Loucy (cell line): ENCODE measurements at regions not wholly inside any gene's neighbourhood (a gene's known extent, or its start where the extent isn't known, plus 50 kb on each side); places are given as distances from the start of the nearest gene placed in this dataset.

Experiments used
- H2AFZ ChIP-seq: fragments of 200-600 bp; sonication (generic); 2 replicates; pipeline ENCODE4 v1.6.0; 2016; ENCODE audit warnings: antibody characterized with exemption, mild to moderate bottlenecking, low read length, moderate library complexity
- H3F3A ChIP-seq: fragments of 200-600 bp; 2 replicates; pipeline ENCODE4 v1.6.0; 2016; ENCODE audit warnings: antibody characterized with exemption, low read depth, mild to moderate bottlenecking
- H3K27me3 ChIP-seq: fragments of 200-600 bp; sonication (generic); 2 replicates; pipeline ENCODE4 v1.6.1; 2014; ENCODE audit warnings: low read length, mild to moderate bottlenecking; ENCODE audit not compliant: insufficient read depth, poor library complexity, severe bottlenecking
- H3K36me3 ChIP-seq: fragments of 200-600 bp; sonication (generic); 2 replicates; pipeline ENCODE4 v1.6.1; 2016; ENCODE audit warnings: low read length; ENCODE audit not compliant: insufficient read depth
- H3K4me1 ChIP-seq: fragments of 200-600 bp; sonication (generic); 2 replicates; pipeline ENCODE4 v1.5.1; 2014; ENCODE audit warnings: low read length, mild to moderate bottlenecking; ENCODE audit not compliant: insufficient read depth, poor library complexity, severe bottlenecking
- H3K4me2 ChIP-seq: fragments of 200-600 bp; sonication (generic); 2 replicates; pipeline ENCODE4 v1.6.0; 2014; ENCODE audit warnings: antibody characterized with exemption, low read length, low read depth, mild to moderate bottlenecking; ENCODE audit not compliant: poor library complexity, severe bottlenecking
- H3K4me3 ChIP-seq: fragments of 200-600 bp; sonication (generic); 2 replicates; pipeline ENCODE4 v1.5.1; 2014; ENCODE audit warnings: low read length, mild to moderate bottlenecking, mixed read lengths; ENCODE audit not compliant: poor library complexity, severe bottlenecking
- H3K79me2 ChIP-seq: fragments of 200-600 bp; sonication (generic); 2 replicates; pipeline ENCODE4 v1.6.1; 2014; ENCODE audit warnings: low read length; ENCODE audit not compliant: insufficient read depth
- H3K9ac ChIP-seq: fragments of 200-600 bp; sonication (generic); 2 replicates; pipeline ENCODE4 v1.6.0; 2014; ENCODE audit warnings: mild to moderate bottlenecking, low read depth, low read length, moderate library complexity; ENCODE audit not compliant: poor library complexity, severe bottlenecking
- H3K9me2 ChIP-seq: fragments of 200-600 bp; sonication (generic); replicated peaks from 2 replicates; pipeline ENCODE4 v1.6.1; 2016; ENCODE audit warnings: low read depth, low read length, mixed read lengths
- H3K9me3 ChIP-seq: fragments of 200-600 bp; sonication (generic); 2 replicates; pipeline ENCODE4 v1.6.1; 2014; ENCODE audit warnings: mild to moderate bottlenecking, antibody characterized with exemption, low read length, low read depth; ENCODE audit not compliant: insufficient read depth
- H4K20me1 ChIP-seq: fragments of 200-600 bp; sonication (generic); 2 replicates; pipeline ENCODE4 v1.6.0; 2014; ENCODE audit warnings: antibody characterized with exemption, low read length, mild to moderate bottlenecking; ENCODE audit not compliant: insufficient read depth, poor library complexity, severe bottlenecking
- EZH2phosphoT487 ChIP-seq: fragments of 200-600 bp; IDR thresholded peaks from 2 replicates; pipeline ENCODE4 v1.6.1; 2018; ENCODE audit warnings: antibody characterized with exemption, mild to moderate bottlenecking, moderate library complexity, borderline replicate concordance
- TF ChIP-seq, protein P1 (sequence below): fragments of 200-600 bp; sonication (generic); conservative IDR thresholded peaks from 2 replicates; pipeline ENCODE4 v1.5.1; 2014; ENCODE audit warnings: mild to moderate bottlenecking, antibody characterized with exemption, low read length

DNA sequence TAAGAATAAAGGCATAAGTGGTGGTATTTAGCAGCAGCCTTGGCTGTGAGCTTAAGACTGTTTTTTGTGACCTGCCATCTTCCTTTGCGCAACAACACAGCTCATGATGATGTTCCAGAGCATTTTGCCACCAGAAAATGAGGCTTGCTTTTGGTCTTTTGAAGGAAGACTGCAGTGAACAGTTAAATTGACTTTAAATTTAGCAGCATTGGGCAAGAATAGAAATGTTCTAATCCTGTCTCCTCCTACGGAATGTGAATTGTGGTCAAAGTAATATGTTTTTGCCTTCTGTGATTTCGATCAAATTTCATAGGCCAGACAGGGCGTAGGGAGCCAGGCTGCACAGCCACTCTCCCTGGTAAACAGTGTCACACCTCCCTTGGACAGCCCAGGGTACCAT, 460.7 kb upstream of the RASGRP1 start:
- no peaks in the 10 kb centered on the region for H4K20me1 ChIP-seq
- peaks cover 5% of the 10 kb centered on the region for H3K4me1 ChIP-seq
- no peak overlapping the region for H3K4me3 ChIP-seq
- no peaks in the 10 kb centered on the region for H3K9me3 ChIP-seq
- TF ChIP-seq, protein P1, sequence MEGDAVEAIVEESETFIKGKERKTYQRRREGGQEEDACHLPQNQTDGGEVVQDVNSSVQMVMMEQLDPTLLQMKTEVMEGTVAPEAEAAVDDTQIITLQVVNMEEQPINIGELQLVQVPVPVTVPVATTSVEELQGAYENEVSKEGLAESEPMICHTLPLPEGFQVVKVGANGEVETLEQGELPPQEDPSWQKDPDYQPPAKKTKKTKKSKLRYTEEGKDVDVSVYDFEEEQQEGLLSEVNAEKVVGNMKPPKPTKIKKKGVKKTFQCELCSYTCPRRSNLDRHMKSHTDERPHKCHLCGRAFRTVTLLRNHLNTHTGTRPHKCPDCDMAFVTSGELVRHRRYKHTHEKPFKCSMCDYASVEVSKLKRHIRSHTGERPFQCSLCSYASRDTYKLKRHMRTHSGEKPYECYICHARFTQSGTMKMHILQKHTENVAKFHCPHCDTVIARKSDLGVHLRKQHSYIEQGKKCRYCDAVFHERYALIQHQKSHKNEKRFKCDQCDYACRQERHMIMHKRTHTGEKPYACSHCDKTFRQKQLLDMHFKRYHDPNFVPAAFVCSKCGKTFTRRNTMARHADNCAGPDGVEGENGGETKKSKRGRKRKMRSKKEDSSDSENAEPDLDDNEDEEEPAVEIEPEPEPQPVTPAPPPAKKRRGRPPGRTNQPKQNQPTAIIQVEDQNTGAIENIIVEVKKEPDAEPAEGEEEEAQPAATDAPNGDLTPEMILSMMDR, result no peak
- TF ChIP-seq EZH2phosphoT487, result no peak
- H3K79me2 ChIP-seq, result no peaks in the 10 kb centered on the region
- no peaks in the 10 kb centered on the region for H3K36me3 ChIP-seq
- H3K4me2 ChIP-seq, result no peak overlapping the region
- no peak overlapping the region for H2AFZ ChIP-seq
- H3F3A ChIP-seq, result no peaks in the 10 kb centered on the region
- H3K9ac ChIP-seq, result no peak overlapping the region
- no peaks in the 10 kb centered on the region for H3K9me2 ChIP-seq
- no peaks in the 10 kb centered on the region for H3K27me3 ChIP-seq

DNA sequence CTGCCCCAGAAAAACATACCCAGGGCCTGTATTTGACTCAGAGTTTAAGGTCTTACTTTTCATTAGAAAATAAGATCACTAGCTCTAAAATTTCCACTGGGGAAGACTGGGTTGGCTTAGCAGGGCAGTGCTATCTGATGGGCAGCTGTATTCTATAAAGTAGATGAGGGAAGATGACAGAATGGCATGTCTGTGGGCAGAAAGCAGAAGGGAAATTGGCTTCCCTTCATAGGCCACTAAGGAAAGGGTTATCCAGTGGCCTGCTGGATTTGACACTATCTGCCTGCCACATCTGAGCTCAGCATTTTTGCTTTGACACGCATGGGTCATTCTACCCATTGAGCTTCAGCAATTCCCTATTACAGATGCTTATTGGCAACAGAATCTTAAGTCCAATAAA, 461.3 kb upstream of the RASGRP1 start:
- H3K9ac ChIP-seq, result no peak overlapping the region
- no peak overlapping the region for H2AFZ ChIP-seq
- no peaks in the 10 kb centered on the region for H3F3A ChIP-seq
- H4K20me1 ChIP-seq, result no peaks in the 10 kb centered on the region
- no peaks in the 10 kb centered on the region for H3K27me3 ChIP-seq
- no peak overlapping the region for H3K4me2 ChIP-seq
- no peaks in the 10 kb centered on the region for H3K36me3 ChIP-seq
- no peaks in the 10 kb centered on the region for H3K9me2 ChIP-seq
- no peak overlapping the region for H3K4me3 ChIP-seq
- H3K9me3 ChIP-seq, result no peaks in the 10 kb centered on the region
- TF ChIP-seq, protein P1, result no peak
- no peak for TF ChIP-seq EZH2phosphoT487
- peaks cover 5% of the 10 kb centered on the region for H3K4me1 ChIP-seq
- H3K79me2 ChIP-seq, result no peaks in the 10 kb centered on the region

DNA sequence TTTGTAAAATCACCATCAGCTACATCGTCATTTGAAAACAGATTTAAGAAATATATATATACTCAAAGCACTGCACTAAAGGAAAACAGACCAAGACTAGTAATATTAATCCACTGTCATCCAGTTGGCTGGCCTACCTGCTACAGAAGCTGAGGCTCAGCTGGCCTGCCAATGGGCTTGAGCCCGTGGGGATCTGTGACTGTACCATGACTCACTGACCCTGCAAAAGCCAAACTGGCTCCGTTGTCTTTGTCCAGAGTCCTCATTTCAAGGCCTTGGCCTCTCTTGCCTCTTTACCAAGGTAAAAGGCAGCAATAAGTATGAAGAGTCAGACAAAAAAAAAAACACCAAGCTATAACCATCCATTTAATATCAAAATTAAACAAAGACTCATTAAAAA, 463.5 kb upstream of the RASGRP1 start:
- Histone ChIP-seq H2AFZ (no peak overlapping the region), H3K79me2 (no peaks in the 10 kb centered on the region), H3K4me2 (no peak overlapping the region), H3K9me2 (no peaks in the 10 kb centered on the region), H3K4me3 (no peak overlapping the region), H3K9me3 (no peaks in the 10 kb centered on the region), H3K27me3 (no peaks in the 10 kb centered on the region), H3K9ac (no peak overlapping the region), H3F3A (no peaks in the 10 kb centered on the region), H4K20me1 (no peaks in the 10 kb centered on the region), H3K4me1 (no peaks in the 10 kb centered on the region), H3K36me3 (no peaks in the 10 kb centered on the region)
- no peak for TF ChIP-seq EZH2phosphoT487
- TF ChIP-seq, protein P1, result no peak
